Frontal cortex (tissue), 3 donors: ENCODE measurements at regions not wholly inside any gene's neighbourhood (a gene's known extent, or its start where the extent isn't known, plus 50 kb on each side); places are given as distances from the start of the nearest gene placed in this dataset.

Source experiments
- DNase-seq, 2 donors: peaks; one replicate each; pipeline ENCODE4 v3.0.0; 2012; ENCODE audit warnings: low spot score in 2 of 2
- FAIRE-seq: peaks from 2 replicates; lab custom pipeline; 2012; peaks lifted over from hg19 to GRCh38; lab: Jason Lieb, UNC
- donor health status: control.
- donor health status: control.
- donor health status: control.

GRCh38 chr3:144063306-144063705, 91.7 kb downstream of the DIPK2A start:
- FAIRE-seq: no peak

GRCh38 chr3:144067059-144067458, 95.4 kb downstream of the DIPK2A start:
- FAIRE-seq (no peak), DNase-seq (no peak)

More at GRCh38 chr3:144063306-144063705, 91.7 kb downstream of the DIPK2A start:
- DNase-seq: no peak

GRCh38 chr3:144073698-144074097, 102.1 kb downstream of the DIPK2A start:
- FAIRE-seq (no peak), DNase-seq (no peak)

GRCh38 chr3:144079634-144080033, 108.0 kb downstream of the DIPK2A start:
- DNase-seq: no peak
- FAIRE-seq: no peak

- FAIRE-seq (no peak), DNase-seq (no peak)
Measured at GRCh38 chr3:144084929-144085328, 113.3 kb downstream of the DIPK2A start.

GRCh38 chr3:144085964-144086363, 114.3 kb downstream of the DIPK2A start:
- FAIRE-seq: no peak
- DNase-seq: no peak

GRCh38 chr3:144096016-144096415, 124.4 kb downstream of the DIPK2A start:
- DNase-seq (no peak), FAIRE-seq (no peak)

GRCh38 chr3:144097163-144097562, 125.5 kb downstream of the DIPK2A start:
- no peak for FAIRE-seq
- no peak for DNase-seq

GRCh38 chr3:144098691-144099090, 127.1 kb downstream of the DIPK2A start:
- DNase-seq (no peak), FAIRE-seq (no peak)

GRCh38 chr3:144102421-144102820, 130.8 kb downstream of the DIPK2A start:
- DNase-seq (no peak), FAIRE-seq (no peak)

GRCh38 chr3:144104186-144104585, 132.6 kb downstream of the DIPK2A start:
- FAIRE-seq (no peak), DNase-seq (no peak)

GRCh38 chr3:144104679-144105078, 133.1 kb downstream of the DIPK2A start:
- FAIRE-seq (no peak), DNase-seq (no peak)

GRCh38 chr3:144105542-144105941, 133.9 kb downstream of the DIPK2A start:
- FAIRE-seq (no peak), DNase-seq (no peak)

GRCh38 chr3:144106970-144107369, 135.3 kb downstream of the DIPK2A start:
- DNase-seq: no peak
- FAIRE-seq: no peak

- no peak for DNase-seq
- FAIRE-seq: no peak
Measured at GRCh38 chr3:144107923-144108322, 136.3 kb downstream of the DIPK2A start.

- DNase-seq: no peak
- FAIRE-seq: no peak
Measured at GRCh38 chr3:144109944-144110343, 138.3 kb downstream of the DIPK2A start.

- FAIRE-seq (no peak), DNase-seq (no peak)
Measured at GRCh38 chr3:144112036-144112435, 140.4 kb downstream of the DIPK2A start.

GRCh38 chr3:144112437-144112836, 140.8 kb downstream of the DIPK2A start:
- no peak for DNase-seq
- FAIRE-seq: no peak

GRCh38 chr3:144114767-144115166, 143.1 kb downstream of the DIPK2A start:
- DNase-seq (no peak), FAIRE-seq (no peak)

- FAIRE-seq (no peak), DNase-seq (no peak)
Measured at GRCh38 chr3:144119633-144120032, 148.0 kb downstream of the DIPK2A start.

- DNase-seq (no peak), FAIRE-seq (no peak)
Measured at GRCh38 chr3:144121661-144122060, 150.0 kb downstream of the DIPK2A start.

- DNase-seq (no peak), FAIRE-seq (no peak)
Measured at GRCh38 chr3:144127014-144127413, 155.4 kb downstream of the DIPK2A start.

- DNase-seq (no peak), FAIRE-seq (no peak)
Measured at GRCh38 chr3:144127700-144128099, 156.1 kb downstream of the DIPK2A start.
